DMS53 treated with DMSO at 0.1 percent for 48 hours (cell line): ENCODE measurements at regions not wholly inside any gene's neighbourhood (a gene's known extent, or its start where the extent isn't known, plus 50 kb on each side); places are given as distances from the start of the nearest gene placed in this dataset.

Experiments used
- DNase-seq: peaks from one replicate; lab custom pipeline; 2025; ENCODE audit not compliant: unreplicated experiment; lab: John Stamatoyannopoulos, UW

DNA sequence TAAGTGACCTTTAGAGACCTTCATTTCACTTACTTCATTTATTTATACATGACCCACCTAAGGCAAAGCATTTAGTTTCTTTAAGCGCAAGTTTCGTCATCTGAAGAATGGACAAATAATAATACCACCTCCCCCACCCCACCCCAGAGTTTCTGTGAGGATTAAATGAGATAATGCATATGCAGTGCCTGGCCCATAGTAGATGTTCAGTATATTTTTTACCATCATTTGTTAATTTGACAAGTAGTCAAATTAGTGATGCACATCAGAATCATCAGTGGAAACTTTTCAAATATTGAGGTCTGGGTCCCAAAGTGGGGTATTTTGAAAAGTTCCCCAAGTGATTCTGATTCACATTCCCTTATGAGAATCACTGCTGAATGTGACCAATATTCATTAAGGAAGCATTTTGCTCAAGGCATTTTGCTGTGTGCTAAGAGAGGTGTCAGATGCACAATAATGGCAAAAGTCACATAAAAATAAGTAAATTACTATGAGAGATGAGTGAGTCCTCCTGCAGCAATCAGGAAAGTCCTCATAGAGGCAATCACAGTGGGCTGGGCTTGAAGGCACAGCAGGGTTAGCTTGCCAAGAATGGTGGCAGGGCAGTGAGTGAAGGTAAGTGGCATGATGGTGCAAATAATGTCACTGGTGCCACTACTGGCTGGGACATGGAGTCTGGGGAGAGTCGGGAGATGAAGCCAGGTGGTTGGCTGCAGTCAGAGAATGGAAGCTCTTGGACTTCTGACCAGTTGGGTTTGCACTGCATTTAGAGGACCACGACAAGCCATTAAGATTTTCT lies 244.1 kb downstream of the PTEN start:
- no peak for DNase-seq

DNA sequence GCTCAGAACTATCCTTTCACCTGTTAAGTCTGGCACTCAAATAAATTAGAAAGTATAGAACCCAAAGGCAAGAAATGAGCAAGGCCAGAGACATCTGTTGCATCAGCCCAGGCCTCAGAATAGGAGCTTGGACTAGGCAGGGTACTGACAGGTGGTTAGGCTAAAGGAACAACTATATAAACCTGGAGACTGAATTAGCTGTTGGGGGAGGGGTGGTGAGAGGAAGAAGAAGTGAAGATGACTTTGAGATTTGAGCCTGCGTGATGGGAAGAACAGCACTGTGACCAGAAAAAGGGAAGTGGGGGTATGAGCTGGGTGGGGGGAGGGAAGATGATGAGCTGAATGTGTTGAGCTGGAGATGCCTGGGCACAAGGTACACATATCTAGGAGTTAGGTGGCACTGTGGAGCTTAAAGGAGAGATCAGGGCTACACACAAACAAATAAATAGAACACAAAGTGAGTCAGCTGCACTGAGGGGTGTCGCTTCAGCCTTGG lies 244.7 kb downstream of the PTEN start:
- DNase-seq = peak; percentile 7

DNA sequence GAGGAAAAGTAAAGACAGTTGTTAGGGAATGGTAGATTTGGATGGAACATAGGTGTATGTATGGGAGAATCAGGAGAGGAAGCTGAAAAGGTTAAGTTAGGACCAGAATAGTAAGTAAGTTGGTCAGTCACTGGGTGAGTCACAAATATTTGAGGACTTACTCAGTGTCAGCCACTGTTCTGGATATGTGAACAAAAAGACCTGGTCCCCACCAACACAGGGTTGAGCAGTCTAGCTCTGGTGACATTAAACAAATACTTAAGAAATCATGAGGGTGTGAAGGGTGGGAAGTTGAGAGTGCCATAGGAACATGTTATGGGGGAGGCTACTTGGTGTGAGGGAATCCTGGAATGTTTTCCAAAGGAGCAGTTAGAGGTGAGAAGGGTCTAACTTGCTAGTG lies 246.9 kb downstream of the PTEN start:
- peak; percentile 47 for DNase-seq

GRCh38 chr10:88110822-88111221 lies 247.4 kb downstream of the PTEN start:
- DNase-seq = no peak

GRCh38 chr10:88111294-88111693 lies 247.9 kb downstream of the PTEN start:
- no peak for DNase-seq

DNA sequence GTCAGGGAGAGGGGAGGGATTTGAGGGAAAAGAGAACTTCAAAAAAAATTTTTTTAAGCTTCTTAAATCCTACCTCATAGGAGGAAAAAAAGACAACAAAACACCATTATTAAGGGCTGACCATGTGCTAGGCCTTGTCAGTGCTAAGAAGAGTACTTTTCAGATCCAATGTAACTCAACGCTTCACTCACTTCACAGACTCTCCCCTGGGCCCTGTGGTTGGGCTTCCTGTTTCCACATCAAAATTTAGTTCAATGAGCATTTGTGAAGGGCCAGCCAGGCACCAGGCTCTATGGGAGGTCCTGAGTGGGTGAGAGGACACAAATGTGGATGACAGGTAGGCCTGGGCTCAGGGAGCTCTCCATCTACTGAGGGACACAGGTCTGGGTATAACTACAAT lies 249.8 kb downstream of the PTEN start:
- no peak for DNase-seq

DNA sequence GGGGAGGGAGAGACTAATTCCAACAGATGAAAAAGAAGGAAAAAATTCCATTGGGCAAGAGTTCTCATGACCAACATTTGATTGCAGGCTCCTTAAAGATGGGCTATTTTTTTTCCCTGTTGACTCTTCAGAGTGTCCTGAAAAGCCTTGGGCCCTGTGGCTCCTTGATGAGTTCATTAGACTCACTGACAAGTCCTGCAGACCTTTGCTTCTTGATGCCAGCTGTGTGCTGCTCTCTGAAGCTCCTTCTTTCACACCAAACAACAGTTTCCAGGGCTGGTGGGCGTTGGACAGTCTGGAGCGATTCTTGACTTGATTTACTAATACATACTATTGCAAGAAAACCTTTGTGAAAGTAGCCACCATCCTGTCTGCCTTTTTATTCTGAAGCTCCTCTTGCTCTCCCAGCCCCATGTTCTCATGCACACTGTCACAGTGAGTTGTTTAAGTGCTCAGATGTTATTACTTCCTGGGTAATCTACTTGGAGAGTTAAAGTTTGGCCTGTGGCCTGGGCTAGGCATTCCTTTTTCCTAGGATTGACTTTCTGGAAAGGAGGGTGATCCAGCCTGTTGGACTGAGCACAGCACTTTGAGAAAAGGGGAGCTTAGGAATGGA lies 250.3 kb downstream of the PTEN start:
- DNase-seq = no peak

- DNase-seq = peak; percentile 87
These were observed 250.9 kb downstream of the PTEN start for GRCh38 chr10:88114368-88114767.

GRCh38 chr10:88115407-88115806 lies 252.0 kb downstream of the PTEN start:
- DNase-seq = no peak

- no peak for DNase-seq
These were observed 252.5 kb downstream of the PTEN start for GRCh38 chr10:88115968-88116367.

DNA sequence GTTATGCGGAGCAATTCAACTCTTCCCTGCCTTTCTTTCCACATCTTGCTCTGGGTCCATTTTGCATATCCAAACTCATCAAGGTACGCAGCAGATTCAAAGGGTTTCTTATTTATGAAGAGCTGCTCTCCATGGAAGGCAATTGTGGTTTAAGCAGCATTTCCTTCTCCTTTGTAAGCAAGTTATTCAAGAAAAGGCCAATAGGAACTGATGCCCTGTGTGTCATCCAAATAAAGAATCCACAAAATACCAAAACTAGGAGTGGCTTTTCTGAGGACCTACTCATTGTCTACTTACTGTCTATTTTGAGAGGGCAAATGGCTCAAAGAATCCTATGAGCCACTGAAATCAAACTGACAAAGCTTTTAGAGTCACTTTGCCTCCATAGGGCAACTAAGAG lies 253.1 kb downstream of the PTEN start:
- DNase-seq = no peak

GRCh38 chr10:88116971-88117626 lies 253.7 kb downstream of the PTEN start:
- DNase-seq = no peak

DNA sequence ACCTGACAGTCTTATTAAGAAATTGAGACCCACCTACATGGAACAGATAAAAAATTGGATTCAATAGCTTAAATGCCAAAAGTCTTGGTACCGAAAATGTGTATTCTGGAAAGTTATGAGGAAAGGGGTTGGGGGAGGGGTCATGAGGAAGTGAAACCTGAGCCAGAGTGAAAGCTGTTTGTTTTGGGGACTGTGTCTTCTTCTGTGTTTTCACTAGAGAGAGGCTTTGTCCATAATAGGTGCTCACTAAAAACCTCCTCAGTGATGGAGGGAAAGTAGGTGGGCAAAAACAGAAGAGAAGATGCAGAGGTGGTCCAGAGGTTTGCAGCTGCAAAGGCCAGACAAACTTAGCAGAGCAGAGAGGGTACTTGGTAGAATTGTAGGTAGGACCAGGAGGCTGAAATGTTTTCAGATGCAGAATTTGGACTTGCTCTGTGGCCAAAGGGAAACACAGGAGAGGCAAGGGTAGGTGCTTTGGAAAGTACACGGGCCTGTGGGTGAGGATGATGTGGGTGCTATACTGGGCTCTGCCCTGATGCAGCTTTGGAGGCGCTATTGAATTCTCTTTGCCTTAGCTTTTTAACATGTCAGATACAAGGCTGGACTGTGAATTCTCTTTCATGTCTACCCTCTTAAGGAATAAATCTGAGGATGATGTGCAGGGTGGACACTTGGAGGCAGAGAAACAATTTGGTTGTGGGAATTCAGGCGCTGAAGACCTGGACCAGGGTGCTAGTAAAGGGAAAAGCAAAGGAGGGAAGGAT lies 254.6 kb downstream of the PTEN start:
- DNase-seq = peak; percentile 9

GRCh38 chr10:88118729-88119128 lies 255.3 kb downstream of the PTEN start:
- no peak for DNase-seq

GRCh38 chr10:88119160-88119559 lies 255.7 kb downstream of the PTEN start:
- DNase-seq = peak; percentile 48

GRCh38 chr10:88120075-88120474 lies 256.6 kb downstream of the PTEN start:
- no peak for DNase-seq

DNA sequence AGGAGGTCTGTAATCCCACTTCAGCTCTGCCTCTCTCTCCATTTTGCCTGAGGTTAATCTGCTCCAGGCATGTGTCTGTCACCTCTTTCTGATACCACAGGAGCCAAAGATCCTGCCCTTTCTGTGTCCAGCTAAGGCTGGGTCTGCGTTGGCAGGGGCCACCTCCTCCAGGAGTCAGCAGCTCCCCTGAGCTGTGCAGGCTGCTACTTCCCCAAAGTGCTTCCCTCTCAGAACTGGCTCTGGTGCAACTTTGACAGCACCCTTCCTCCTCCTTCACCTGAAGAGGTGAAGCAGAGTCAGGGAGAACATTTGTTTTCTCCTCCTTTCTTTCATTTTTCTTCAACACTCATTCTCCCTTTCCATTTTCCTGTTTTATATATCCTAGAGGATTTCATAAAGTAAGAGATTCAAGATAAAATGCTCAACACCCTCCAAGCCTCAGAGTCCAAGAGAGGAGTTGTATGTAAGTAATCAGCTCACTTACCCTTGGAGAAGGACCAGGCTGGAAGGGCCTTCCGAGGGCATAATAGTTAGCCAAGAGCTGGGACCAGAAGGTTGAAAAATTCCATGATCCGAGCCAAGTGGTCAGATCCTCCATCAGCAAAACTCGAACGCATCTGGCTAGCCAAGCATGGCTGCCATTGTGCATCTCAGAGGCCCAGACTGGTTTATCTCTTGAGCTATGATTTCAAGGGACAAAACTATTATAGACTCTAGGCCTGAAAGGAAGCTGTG lies 257.3 kb downstream of the PTEN start:
- DNase-seq = no peak

GRCh38 chr10:88121361-88121760 lies 257.9 kb downstream of the PTEN start:
- no peak for DNase-seq

DNA sequence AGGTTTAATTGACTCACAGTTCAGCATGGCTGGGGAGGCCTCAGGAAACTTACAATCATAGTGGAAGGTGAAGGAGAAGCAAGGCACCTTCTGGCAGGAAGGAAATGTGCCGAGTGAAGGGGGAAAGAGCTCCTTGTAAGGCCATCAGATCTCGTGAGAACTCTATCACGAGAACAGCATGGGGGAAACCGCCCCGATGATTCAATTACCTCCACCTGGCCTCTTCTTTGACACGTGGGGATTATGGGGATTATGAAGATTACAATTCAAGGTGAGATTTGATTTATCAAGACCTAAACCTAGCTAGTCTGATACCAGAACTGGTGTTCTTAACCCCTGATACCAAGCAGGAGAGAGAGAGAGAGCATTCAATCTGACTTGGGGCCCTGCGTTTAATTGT lies 258.7 kb downstream of the PTEN start:
- DNase-seq = no peak

DNA sequence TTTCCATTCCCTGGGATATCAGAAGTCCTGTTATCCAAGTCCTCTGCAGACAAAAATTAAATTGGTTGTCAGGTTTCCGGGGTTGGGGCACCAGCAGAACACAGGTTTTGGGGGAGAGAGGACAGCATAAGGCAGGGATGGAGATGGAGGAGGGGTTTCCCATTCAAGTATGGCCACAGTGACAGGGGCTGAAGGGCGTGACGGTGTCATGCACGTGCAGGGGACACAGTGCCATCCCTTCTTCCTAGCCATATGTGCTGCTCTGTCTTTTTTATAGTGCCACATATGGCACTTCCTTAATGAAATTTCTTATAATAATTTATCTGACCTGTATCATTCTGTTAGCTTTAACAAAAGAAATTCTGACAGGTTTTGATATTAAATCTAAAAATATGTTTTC lies 259.2 kb downstream of the PTEN start:
- no peak for DNase-seq

- no peak for DNase-seq
These were observed 262.3 kb downstream of the PTEN start for GRCh38 chr10:88125766-88126165.
